ENCODE measurements at regions not wholly inside any gene's neighbourhood (a gene's known extent, or its start where the extent isn't known, plus 50 kb on each side); places are given as distances from the start of the nearest gene placed in this dataset.
"Not testable (repeated sequence)": the region's sequence is repeated elsewhere in the genome, so short reads cannot be mapped to it uniquely, and the experiment has no call there.

DNA sequence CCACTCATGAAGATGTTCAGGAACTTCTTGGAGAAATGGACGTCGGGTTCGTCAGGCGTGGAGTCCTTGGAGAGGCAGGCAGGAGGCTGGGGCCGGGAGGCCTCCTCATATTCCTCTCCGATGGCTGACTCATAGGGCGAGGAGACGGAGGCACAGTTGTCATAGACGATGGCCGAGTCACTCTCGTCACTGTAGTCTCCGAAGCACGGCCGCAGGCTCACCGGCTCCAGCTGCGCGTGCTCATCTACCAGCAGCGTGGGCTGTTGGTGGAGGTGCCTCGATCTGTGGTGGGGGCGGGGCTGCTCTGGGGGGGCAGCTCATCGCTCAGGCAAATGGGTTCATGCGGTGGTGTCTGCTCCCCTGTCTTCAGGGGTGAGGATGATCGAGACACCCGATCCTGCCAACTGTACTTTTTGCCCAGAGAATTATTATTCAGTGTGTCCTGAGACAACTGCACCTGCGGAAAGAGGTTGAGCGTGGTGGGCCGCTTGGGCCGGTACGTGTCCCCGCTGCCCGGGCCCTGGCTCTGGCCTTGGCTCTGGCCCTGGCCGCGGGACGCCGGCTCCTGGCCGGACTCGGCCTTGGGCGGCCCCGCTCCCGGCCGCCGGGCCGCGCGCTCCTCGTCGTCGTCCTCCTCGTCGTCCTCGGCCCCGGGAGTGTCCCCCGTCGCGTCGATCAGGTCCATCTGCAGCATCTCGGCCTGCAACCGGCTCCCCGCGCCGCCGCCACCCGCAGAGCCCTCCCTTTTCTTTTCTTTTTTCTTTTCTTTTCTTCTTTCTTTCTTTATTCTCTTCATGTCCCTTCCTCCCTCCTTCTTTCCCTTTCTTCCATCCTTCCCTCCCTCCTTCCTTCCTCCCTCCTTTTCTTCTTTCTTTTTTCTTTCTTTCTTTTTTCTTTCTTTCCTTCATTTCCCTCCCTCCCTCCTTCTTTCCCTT lies 111.4 kb upstream of the PLEKHM1 start:
- H3K9me3 ChIP-seq (ENCODE audit: low read depth); H3K4me1 ChIP-seq (ENCODE audit: low read depth); H3K27ac ChIP-seq; DNase-seq (ENCODE audit: low read depth in 1 of 2, low spot score in 1 of 2); H3K4me3 ChIP-seq; H3K27me3 ChIP-seq; H3K36me3 ChIP-seq: not testable (repeated sequence)

GRCh38 chr17:45605751-45606150 lies 115.2 kb upstream of the PLEKHM1 start:
- not testable (repeated sequence) for H3K27ac ChIP-seq; H3K4me3 ChIP-seq; H3K27me3 ChIP-seq; H3K36me3 ChIP-seq; H3K9me3 ChIP-seq (ENCODE audit: low read depth); DNase-seq (ENCODE audit: low read depth in 1 of 2, low spot score in 1 of 2); H3K4me1 ChIP-seq (ENCODE audit: low read depth)

GRCh38 chr17:45619984-45620405 lies 129.5 kb upstream of the PLEKHM1 start:
- peak; percentile 25 to 28 for DNase-seq (ENCODE audit: low read depth in 1 of 2, low spot score in 1 of 2)
- peak overlapping the region; percentile 77 for H3K4me3 ChIP-seq
- not testable (repeated sequence) for H3K27me3 ChIP-seq

GRCh38 chr17:45620468-45620867 lies 129.9 kb upstream of the PLEKHM1 start:
- not testable (repeated sequence) for H3K27me3 ChIP-seq; H3K4me1 ChIP-seq (ENCODE audit: low read depth); H3K36me3 ChIP-seq; H3K27ac ChIP-seq; H3K9me3 ChIP-seq (ENCODE audit: low read depth)
- DNase-seq (ENCODE audit: low read depth in 1 of 2, low spot score in 1 of 2) = peak in 1 of 2 donors; percentile 37
- peak overlapping the region; percentile 77 for H3K4me3 ChIP-seq

More at GRCh38 chr17:45619984-45620405, 129.5 kb upstream of the PLEKHM1 start:
- not testable (repeated sequence) for H3K27ac ChIP-seq; H3K36me3 ChIP-seq; H3K4me1 ChIP-seq (ENCODE audit: low read depth); H3K9me3 ChIP-seq (ENCODE audit: low read depth)

GRCh38 chr17:45621087-45621486 lies 130.6 kb upstream of the PLEKHM1 start:
- not testable (repeated sequence) for H3K27ac ChIP-seq; H3K4me1 ChIP-seq (ENCODE audit: low read depth); H3K27me3 ChIP-seq; H3K36me3 ChIP-seq; H3K9me3 ChIP-seq (ENCODE audit: low read depth); DNase-seq (ENCODE audit: low read depth in 1 of 2, low spot score in 1 of 2)
- H3K4me3 ChIP-seq = peak overlapping the region; percentile 77

- H3K27ac ChIP-seq; H3K4me1 ChIP-seq (ENCODE audit: low read depth); DNase-seq (ENCODE audit: low read depth in 1 of 2, low spot score in 1 of 2); H3K4me3 ChIP-seq; H3K9me3 ChIP-seq (ENCODE audit: low read depth); H3K27me3 ChIP-seq; H3K36me3 ChIP-seq: not testable (repeated sequence)
Measured at GRCh38 chr17:45622295-45622694, 131.8 kb upstream of the PLEKHM1 start.

DNA sequence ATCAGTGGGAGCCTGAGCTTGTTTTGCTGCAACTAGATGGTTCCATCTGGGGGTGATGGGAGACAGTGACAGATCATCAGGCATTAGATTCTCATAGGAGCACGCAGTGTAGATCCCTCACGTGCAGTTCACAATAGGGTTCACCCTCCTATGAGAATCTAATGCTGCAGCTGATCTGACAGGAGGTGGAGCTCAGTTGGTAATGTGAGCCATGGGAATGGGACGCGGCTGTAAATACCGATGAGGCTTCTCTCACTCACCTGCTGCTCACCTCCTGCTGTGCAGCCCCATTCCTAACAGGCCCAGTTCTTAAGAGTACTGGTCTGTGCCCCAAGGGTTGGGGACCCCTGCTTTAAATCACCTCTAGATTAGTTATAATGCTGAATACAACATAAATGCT lies 137.5 kb upstream of the PLEKHM1 start:
- Histone ChIP-seq H3K4me3 (no peak overlapping the region), H3K27ac (no peak overlapping the region), H3K27me3 (no peaks in the 10 kb centered on the region), H3K36me3 (peaks cover 25% of the 10 kb centered on the region), H3K4me1 (ENCODE audit: low read depth) (no peaks in the 10 kb centered on the region), H3K9me3 (ENCODE audit: low read depth) (no peaks in the 10 kb centered on the region)
- TF ChIP-seq, protein P1, sequence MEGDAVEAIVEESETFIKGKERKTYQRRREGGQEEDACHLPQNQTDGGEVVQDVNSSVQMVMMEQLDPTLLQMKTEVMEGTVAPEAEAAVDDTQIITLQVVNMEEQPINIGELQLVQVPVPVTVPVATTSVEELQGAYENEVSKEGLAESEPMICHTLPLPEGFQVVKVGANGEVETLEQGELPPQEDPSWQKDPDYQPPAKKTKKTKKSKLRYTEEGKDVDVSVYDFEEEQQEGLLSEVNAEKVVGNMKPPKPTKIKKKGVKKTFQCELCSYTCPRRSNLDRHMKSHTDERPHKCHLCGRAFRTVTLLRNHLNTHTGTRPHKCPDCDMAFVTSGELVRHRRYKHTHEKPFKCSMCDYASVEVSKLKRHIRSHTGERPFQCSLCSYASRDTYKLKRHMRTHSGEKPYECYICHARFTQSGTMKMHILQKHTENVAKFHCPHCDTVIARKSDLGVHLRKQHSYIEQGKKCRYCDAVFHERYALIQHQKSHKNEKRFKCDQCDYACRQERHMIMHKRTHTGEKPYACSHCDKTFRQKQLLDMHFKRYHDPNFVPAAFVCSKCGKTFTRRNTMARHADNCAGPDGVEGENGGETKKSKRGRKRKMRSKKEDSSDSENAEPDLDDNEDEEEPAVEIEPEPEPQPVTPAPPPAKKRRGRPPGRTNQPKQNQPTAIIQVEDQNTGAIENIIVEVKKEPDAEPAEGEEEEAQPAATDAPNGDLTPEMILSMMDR (IDR thresholded peaks at IDR 0.05; ENCODE audit: low read depth, low read length) = no peak
- no peak for DNase-seq (ENCODE audit: low read depth in 1 of 2, low spot score in 1 of 2)

DNA sequence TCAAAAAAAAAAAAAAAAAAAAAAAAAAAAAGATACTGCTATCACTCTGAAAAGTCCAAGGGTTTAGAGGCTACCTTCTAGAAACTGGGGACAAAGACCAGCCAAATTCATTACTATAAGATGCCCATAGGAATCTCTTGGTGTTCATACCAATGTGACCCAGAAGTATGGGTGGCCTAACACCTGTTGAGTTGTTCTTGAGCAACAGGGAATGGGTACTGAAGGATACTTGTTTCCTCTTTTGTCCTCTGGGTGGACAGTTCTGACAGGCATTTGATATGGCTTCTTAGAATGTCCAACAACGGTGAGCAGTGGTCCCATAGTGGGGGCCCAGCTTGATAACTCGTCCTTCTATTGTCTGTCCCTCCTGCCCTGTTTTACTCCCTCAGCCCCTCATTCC lies 141.4 kb upstream of the PLEKHM1 start:
- Histone ChIP-seq H3K27ac (no peak overlapping the region), H3K9me3 (ENCODE audit: low read depth) (no peaks in the 10 kb centered on the region), H3K27me3 (no peaks in the 10 kb centered on the region), H3K4me3 (no peak overlapping the region), H3K36me3 (peaks cover 31% of the 10 kb centered on the region), H3K4me1 (ENCODE audit: low read depth) (no peaks in the 10 kb centered on the region)
- TF ChIP-seq, protein P1 (IDR thresholded peaks at IDR 0.05; ENCODE audit: low read depth, low read length) = no peak
- no peak for DNase-seq (ENCODE audit: low read depth in 1 of 2, low spot score in 1 of 2)
